ENCODE measurements at regions not wholly inside any gene's neighbourhood (a gene's known extent, or its start where the extent isn't known, plus 50 kb on each side); places are given as distances from the start of the nearest gene placed in this dataset.

DNA sequence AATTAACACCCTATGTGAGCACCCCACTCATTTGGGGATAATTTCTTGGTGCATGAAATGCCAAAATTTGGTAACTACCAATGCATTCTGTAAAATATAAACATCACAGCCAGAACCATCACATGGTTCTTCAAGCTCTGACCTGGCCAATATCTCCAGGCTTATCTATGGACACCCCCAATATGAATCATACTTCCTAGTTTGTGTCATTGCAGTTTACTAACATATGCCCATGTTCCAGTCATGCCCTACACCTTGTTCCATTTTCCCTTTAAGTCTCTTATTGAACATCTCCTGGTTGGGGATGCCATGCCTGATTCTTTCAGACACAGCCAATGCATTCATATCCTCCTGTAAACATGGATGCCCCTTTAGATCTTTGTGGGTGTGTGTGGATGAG, 572.8 kb upstream of the BTBD3 start:
- TF ChIP-seq TAF1 (IDR thresholded peaks at IDR 0.05; ENCODE audit: borderline replicate concordance, insufficient read depth, low read length): no peak
- TF ChIP-seq, protein P1, sequence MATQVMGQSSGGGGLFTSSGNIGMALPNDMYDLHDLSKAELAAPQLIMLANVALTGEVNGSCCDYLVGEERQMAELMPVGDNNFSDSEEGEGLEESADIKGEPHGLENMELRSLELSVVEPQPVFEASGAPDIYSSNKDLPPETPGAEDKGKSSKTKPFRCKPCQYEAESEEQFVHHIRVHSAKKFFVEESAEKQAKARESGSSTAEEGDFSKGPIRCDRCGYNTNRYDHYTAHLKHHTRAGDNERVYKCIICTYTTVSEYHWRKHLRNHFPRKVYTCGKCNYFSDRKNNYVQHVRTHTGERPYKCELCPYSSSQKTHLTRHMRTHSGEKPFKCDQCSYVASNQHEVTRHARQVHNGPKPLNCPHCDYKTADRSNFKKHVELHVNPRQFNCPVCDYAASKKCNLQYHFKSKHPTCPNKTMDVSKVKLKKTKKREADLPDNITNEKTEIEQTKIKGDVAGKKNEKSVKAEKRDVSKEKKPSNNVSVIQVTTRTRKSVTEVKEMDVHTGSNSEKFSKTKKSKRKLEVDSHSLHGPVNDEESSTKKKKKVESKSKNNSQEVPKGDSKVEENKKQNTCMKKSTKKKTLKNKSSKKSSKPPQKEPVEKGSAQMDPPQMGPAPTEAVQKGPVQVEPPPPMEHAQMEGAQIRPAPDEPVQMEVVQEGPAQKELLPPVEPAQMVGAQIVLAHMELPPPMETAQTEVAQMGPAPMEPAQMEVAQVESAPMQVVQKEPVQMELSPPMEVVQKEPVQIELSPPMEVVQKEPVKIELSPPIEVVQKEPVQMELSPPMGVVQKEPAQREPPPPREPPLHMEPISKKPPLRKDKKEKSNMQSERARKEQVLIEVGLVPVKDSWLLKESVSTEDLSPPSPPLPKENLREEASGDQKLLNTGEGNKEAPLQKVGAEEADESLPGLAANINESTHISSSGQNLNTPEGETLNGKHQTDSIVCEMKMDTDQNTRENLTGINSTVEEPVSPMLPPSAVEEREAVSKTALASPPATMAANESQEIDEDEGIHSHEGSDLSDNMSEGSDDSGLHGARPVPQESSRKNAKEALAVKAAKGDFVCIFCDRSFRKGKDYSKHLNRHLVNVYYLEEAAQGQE (IDR thresholded peaks at IDR 0.05; ENCODE audit: insufficient read depth in 1 of 2, low read depth in 2 of 2, low read length in 2 of 2): no peak
- no peak for TF ChIP-seq SIN3A (IDR thresholded peaks at IDR 0.05; ENCODE audit: borderline replicate concordance, insufficient read depth, low read length)
- TF ChIP-seq FOXP2 (optimal IDR thresholded peaks at IDR 0.05; ENCODE audit: borderline replicate concordance, extremely low read depth, extremely low read length, insufficient read depth): no peak
- TF ChIP-seq POLR2AphosphoS5 (IDR thresholded peaks at IDR 0.05; ENCODE audit: low read depth, low read length): no peak

DNA sequence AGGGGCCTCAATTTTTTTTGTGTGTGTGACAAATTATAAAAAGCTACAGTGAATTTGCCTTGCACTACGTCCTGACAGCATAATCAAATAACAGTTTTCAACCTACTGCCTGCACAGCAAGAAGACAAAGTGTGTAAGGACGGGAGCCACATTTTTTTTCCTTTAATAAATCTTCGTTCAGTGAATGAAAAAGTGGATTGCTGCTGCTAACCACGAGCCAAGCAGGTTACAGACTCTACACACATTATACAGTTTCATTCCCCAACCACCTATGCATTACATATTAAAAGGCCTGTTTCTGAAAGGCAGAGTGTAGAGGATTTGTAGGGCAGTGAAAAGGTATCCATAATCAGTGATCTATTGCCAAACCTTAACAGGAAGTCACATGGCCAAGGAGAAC, 570.0 kb upstream of the BTBD3 start:
- TF ChIP-seq SIN3A (IDR thresholded peaks at IDR 0.05; ENCODE audit: borderline replicate concordance, insufficient read depth, low read length): no peak
- TF ChIP-seq, protein P1 (IDR thresholded peaks at IDR 0.05; ENCODE audit: insufficient read depth in 1 of 2, low read depth in 2 of 2, low read length in 2 of 2): no peak
- TF ChIP-seq POLR2AphosphoS5 (IDR thresholded peaks at IDR 0.05; ENCODE audit: low read depth, low read length): no peak
- TF ChIP-seq TAF1 (IDR thresholded peaks at IDR 0.05; ENCODE audit: borderline replicate concordance, insufficient read depth, low read length): no peak
- TF ChIP-seq FOXP2 (optimal IDR thresholded peaks at IDR 0.05; ENCODE audit: borderline replicate concordance, extremely low read depth, extremely low read length, insufficient read depth): no peak

DNA sequence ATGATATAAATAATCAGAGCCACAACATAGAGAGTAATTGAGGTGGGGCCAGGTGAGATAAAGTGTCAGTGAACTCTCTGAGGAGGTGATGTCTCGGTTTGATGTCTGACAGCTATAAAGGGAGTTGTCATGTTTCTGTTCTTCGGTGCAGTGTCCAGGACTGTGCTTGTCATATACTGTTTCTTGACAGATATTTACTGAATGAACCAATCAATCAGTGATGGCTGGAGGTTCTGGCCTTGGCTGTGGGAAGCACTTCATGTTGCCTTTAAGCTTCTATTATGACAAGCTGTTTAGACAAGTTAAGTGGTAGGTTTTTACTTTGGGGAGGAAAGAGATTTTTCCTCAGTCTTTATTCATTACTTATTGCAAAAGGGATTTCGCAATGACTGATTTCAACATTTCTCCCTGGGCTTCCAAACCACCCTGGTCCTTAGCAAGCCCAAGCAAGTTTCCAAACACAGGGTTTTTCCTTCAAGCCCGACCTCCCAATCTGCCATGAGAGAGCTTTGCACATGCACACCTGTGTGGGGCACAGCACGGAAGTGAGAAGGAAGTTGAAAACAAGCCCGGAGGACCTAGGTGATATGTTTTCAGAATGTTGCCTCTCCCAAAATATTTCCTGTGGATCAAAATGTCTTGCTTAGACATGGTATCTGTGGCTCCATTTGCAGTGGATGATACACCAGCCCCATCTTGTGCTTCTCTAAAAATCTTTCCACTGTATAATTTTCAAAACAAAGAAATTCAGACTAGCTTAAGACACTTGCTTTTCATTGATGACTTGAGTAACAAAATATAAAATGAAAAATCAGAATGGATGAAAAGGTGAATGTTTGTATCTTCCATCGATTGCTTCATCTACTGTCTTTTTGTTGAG, 567.3 kb upstream of the BTBD3 start:
- TF ChIP-seq, protein P1 (IDR thresholded peaks at IDR 0.05; ENCODE audit: insufficient read depth in 1 of 2, low read depth in 2 of 2, low read length in 2 of 2): no peak
- no peak for TF ChIP-seq SIN3A (IDR thresholded peaks at IDR 0.05; ENCODE audit: borderline replicate concordance, insufficient read depth, low read length)
- no peak for TF ChIP-seq FOXP2 (optimal IDR thresholded peaks at IDR 0.05; ENCODE audit: borderline replicate concordance, extremely low read depth, extremely low read length, insufficient read depth)
- no peak for TF ChIP-seq POLR2AphosphoS5 (IDR thresholded peaks at IDR 0.05; ENCODE audit: low read depth, low read length)
- TF ChIP-seq TAF1 (IDR thresholded peaks at IDR 0.05; ENCODE audit: borderline replicate concordance, insufficient read depth, low read length): no peak

DNA sequence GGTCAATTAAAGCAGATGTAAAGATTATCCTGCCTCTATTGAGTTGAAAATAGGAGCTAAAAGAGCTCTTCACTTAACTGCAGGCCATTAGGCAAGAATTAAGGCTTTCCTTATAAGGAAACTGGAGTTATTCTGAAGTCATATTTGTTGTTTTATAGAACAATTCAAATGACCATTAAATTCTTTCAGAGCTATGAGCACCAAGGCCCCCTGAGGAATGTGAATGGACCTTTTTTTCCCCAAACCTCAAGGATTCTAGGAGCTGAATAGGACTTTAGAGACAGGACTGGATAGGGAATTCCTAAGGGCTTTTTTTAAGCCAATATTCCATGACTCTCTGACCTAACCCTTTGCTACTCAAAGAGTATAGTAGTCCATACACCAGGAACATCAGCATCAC, 565.7 kb upstream of the BTBD3 start:
- TF ChIP-seq SIN3A (IDR thresholded peaks at IDR 0.05; ENCODE audit: borderline replicate concordance, insufficient read depth, low read length): no peak
- no peak for TF ChIP-seq FOXP2 (optimal IDR thresholded peaks at IDR 0.05; ENCODE audit: borderline replicate concordance, extremely low read depth, extremely low read length, insufficient read depth)
- TF ChIP-seq TAF1 (IDR thresholded peaks at IDR 0.05; ENCODE audit: borderline replicate concordance, insufficient read depth, low read length): no peak
- TF ChIP-seq POLR2AphosphoS5 (IDR thresholded peaks at IDR 0.05; ENCODE audit: low read depth, low read length): no peak
- TF ChIP-seq, protein P1 (IDR thresholded peaks at IDR 0.05; ENCODE audit: insufficient read depth in 1 of 2, low read depth in 2 of 2, low read length in 2 of 2): no peak
